GM12865 (cell line): ENCODE measurements at regions not wholly inside any gene's neighbourhood (a gene's known extent, or its start where the extent isn't known, plus 50 kb on each side); places are given as distances from the start of the nearest gene placed in this dataset.

Source experiments
- DNase-seq: peaks from one replicate; pipeline ENCODE4 v3.0.0; 2010; ENCODE audit warnings: low read depth
- H3K4me3 ChIP-seq: 2 replicates; pipeline ENCODE4 v1.5.1; 2011; ENCODE audit warnings: mild to moderate bottlenecking, low read depth, low read length, control low read depth
- CTCF ChIP-seq: IDR thresholded peaks from 2 replicates; pipeline ENCODE4 v1.5.1; 2011; ENCODE audit warnings: low read length, control low read depth, low read depth, inconsistent platforms; ENCODE audit not compliant: insufficient read depth; ENCODE audit errors: missing control alignments

GRCh38 chr4:111639876-111640275 lies 505.4 kb upstream of the FAM241A start:
- no peak for DNase-seq
- TF ChIP-seq CTCF = no peak
- no peak overlapping the region for H3K4me3 ChIP-seq

GRCh38 chr4:111641813-111642579 lies 503.3 kb upstream of the FAM241A start:
- H3K4me3 ChIP-seq = no peak overlapping the region
- peak; percentile 74 for TF ChIP-seq CTCF
- peak; percentile 88 for DNase-seq

- H3K4me3 ChIP-seq = no peak overlapping the region
- TF ChIP-seq CTCF = no peak
- no peak for DNase-seq
Observed at GRCh38 chr4:111648056-111648455, 497.2 kb upstream of the FAM241A start.

GRCh38 chr4:111649308-111649707 lies 495.9 kb upstream of the FAM241A start:
- peak; percentile 31 for DNase-seq
- no peak for TF ChIP-seq CTCF
- H3K4me3 ChIP-seq = no peak overlapping the region

- H3K4me3 ChIP-seq = no peak overlapping the region
- no peak for TF ChIP-seq CTCF
- DNase-seq = no peak
Observed at GRCh38 chr4:111650146-111650545, 495.1 kb upstream of the FAM241A start.

- DNase-seq = no peak
- TF ChIP-seq CTCF = no peak
- no peak overlapping the region for H3K4me3 ChIP-seq
Observed at GRCh38 chr4:111650674-111651086, 494.6 kb upstream of the FAM241A start.

GRCh38 chr4:111652236-111652635 lies 493.0 kb upstream of the FAM241A start:
- H3K4me3 ChIP-seq = no peak overlapping the region

More at GRCh38 chr4:111652236-111652635, 493.0 kb upstream of the FAM241A start:
- no peak for DNase-seq
- no peak for TF ChIP-seq CTCF
